ENCODE measurements at regions not wholly inside any gene's neighbourhood (a gene's known extent, or its start where the extent isn't known, plus 50 kb on each side); places are given as distances from the start of the nearest gene placed in this dataset.

DNA sequence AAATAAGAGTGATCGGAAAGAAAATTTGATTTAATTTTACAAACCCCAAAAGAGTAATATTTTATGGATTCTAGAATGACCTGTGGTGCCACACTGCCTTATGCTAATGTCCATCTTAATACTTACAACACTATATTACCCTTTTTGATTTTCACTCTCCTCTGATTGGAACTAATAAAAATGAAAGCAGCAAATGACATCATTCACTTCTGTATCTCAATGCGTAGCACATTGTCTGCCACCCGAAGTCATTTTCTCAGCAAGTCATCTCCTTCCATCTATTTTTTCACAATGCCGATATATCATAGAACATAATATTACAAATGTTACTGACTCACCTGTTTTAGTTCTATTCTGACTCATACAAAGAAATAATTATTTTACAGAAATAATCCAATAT, 127.5 kb upstream of the PCLO start (continued):
- TF ChIP-seq PRDM15 (CRISPR knock-in tag; IDR thresholded peaks at IDR 0.05) = no peak

GRCh38 chr7:83289419-83289993, 126.8 kb upstream of the PCLO start:
- H3K27me3 Mint-ChIP-seq (ENCODE audit: low read depth) = no peaks in the 10 kb centered on the region
- no peak for TF ChIP-seq ETV6 (CRISPR knock-in tag; IDR thresholded peaks at IDR 0.05)
- no peak for TF ChIP-seq KAT7 (CRISPR knock-in tag; IDR thresholded peaks at IDR 0.05; ENCODE audit: borderline replicate concordance)
- TF ChIP-seq ZNF671 (CRISPR knock-in tag; IDR thresholded peaks at IDR 0.05) = no peak
- TF ChIP-seq, protein P1, sequence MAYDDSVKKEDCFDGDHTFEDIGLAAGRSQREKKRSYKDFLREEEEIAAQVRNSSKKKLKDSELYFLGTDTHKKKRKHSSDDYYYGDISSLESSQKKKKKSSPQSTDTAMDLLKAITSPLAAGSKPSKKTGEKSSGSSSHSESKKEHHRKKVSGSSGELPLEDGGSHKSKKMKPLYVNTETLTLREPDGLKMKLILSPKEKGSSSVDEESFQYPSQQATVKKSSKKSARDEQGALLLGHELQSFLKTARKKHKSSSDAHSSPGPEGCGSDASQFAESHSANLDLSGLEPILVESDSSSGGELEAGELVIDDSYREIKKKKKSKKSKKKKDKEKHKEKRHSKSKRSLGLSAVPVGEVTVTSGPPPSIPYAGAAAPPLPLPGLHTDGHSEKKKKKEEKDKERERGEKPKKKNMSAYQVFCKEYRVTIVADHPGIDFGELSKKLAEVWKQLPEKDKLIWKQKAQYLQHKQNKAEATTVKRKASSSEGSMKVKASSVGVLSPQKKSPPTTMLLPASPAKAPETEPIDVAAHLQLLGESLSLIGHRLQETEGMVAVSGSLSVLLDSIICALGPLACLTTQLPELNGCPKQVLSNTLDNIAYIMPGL (CRISPR knock-in tag; IDR thresholded peaks at IDR 0.05) = no peak
- TF ChIP-seq ZNF121 (CRISPR knock-in tag; IDR thresholded peaks at IDR 0.05) = no peak
- TF ChIP-seq OVOL2 (CRISPR knock-in tag; IDR thresholded peaks at IDR 0.05; ENCODE audit: borderline replicate concordance) = no peak
- no peak for TF ChIP-seq CDX4 (CRISPR knock-in tag; IDR thresholded peaks at IDR 0.05; ENCODE audit: borderline replicate concordance)
- TF ChIP-seq JAZF1 (CRISPR knock-in tag; IDR thresholded peaks at IDR 0.05) = no peak
- no peak for TF ChIP-seq NR3C1 (CRISPR knock-in tag; conservative IDR thresholded peaks at IDR 0.05; ENCODE audit: low read depth)
- TF ChIP-seq FOXJ3 (CRISPR knock-in tag; IDR thresholded peaks at IDR 0.05; ENCODE audit: borderline replicate concordance) = no peak
- no peak for TF ChIP-seq NFATC4 (CRISPR knock-in tag; IDR thresholded peaks at IDR 0.05)
- H3K9me3 Mint-ChIP-seq = no peaks in the 10 kb centered on the region
- no peak overlapping the region for H3K27ac Mint-ChIP-seq
- POLR2A ChIA-PET = no interaction called here
- DNase-seq (ENCODE audit: low spot score) (no peak), ATAC-seq (no peak)
- no peaks in the 10 kb centered on the region for H3K36me3 Mint-ChIP-seq
- CTCF ChIA-PET = no interaction called here
- no peak overlapping the region for H3K4me3 Mint-ChIP-seq
- no peaks in the 10 kb centered on the region for H3K4me1 Mint-ChIP-seq

DNA sequence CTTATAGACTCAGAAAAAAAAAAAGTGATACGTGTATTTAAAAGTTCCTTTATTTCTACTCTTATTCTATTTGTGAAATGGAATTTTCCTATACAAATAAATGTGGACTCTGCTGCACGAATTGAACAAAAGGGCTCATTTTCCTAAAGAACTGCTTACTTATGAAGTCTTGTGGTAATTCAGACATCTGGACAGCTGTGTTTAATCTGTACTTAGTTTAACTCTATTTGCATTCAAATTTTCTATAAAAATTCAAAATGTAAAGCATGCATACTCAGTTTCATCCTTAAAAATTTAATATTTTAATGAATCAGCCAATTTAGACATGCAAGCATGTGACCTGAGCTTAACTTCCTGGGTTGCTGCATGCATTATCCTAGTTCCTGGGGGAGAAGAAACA, 118.0 kb upstream of the PCLO start:
- ATAC-seq = no peak
- POLR2A ChIA-PET = no interaction called here
- no peaks in the 10 kb centered on the region for H3K36me3 Mint-ChIP-seq
- CTCF ChIA-PET = no interaction called here
- H3K4me3 Mint-ChIP-seq = no peak overlapping the region
- TF ChIP-seq ZNF512 (CRISPR knock-in tag; IDR thresholded peaks at IDR 0.05; ENCODE audit: borderline replicate concordance) (no peak), FOXJ3 (CRISPR knock-in tag; IDR thresholded peaks at IDR 0.05; ENCODE audit: borderline replicate concordance) (no peak)
- TF ChIP-seq, protein P2, sequence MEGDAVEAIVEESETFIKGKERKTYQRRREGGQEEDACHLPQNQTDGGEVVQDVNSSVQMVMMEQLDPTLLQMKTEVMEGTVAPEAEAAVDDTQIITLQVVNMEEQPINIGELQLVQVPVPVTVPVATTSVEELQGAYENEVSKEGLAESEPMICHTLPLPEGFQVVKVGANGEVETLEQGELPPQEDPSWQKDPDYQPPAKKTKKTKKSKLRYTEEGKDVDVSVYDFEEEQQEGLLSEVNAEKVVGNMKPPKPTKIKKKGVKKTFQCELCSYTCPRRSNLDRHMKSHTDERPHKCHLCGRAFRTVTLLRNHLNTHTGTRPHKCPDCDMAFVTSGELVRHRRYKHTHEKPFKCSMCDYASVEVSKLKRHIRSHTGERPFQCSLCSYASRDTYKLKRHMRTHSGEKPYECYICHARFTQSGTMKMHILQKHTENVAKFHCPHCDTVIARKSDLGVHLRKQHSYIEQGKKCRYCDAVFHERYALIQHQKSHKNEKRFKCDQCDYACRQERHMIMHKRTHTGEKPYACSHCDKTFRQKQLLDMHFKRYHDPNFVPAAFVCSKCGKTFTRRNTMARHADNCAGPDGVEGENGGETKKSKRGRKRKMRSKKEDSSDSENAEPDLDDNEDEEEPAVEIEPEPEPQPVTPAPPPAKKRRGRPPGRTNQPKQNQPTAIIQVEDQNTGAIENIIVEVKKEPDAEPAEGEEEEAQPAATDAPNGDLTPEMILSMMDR (IDR thresholded peaks at IDR 0.05) = no peak
- H3K9me3 Mint-ChIP-seq = no peaks in the 10 kb centered on the region
- no peak for DNase-seq (ENCODE audit: low spot score)
- H3K4me1 Mint-ChIP-seq = no peaks in the 10 kb centered on the region
- no peaks in the 10 kb centered on the region for H3K27me3 Mint-ChIP-seq (ENCODE audit: low read depth)
- no peak overlapping the region for H3K27ac Mint-ChIP-seq
